ENCODE measurements at regions not wholly inside any gene's neighbourhood (a gene's known extent, or its start where the extent isn't known, plus 50 kb on each side); places are given as distances from the start of the nearest gene placed in this dataset.

GRCh38 chr9:2933165-2934095 is 89.5 kb upstream of the PUM3 start (continued):
- no peak for TF ChIP-seq CHD7 (IDR thresholded peaks at IDR 0.05; ENCODE audit: insufficient replicate concordance, low read length)
- no peak for TF ChIP-seq RNF2 (IDR thresholded peaks at IDR 0.05; ENCODE audit: borderline replicate concordance, low read depth, low read length, missing control alignments, poor library complexity, severe bottlenecking)
- TF ChIP-seq TBP (IDR thresholded peaks at IDR 0.05; ENCODE audit: low read depth, low read length), result no peak
- no peak for TF ChIP-seq SRF (IDR thresholded peaks at IDR 0.05; ENCODE audit: low read depth, low read length)
- no peak for TF ChIP-seq E2F6 (IDR thresholded peaks at IDR 0.05)
- TF ChIP-seq BRCA1 (IDR thresholded peaks at IDR 0.05; ENCODE audit: low read depth, low read length), result no peak
- TF ChIP-seq TCF12 (IDR thresholded peaks at IDR 0.05; ENCODE audit: low read depth, low read length), result no peak
- no peak for TF ChIP-seq SP1 (IDR thresholded peaks at IDR 0.05; ENCODE audit: low read depth, low read length)
- TF ChIP-seq CBX5 (IDR thresholded peaks at IDR 0.05; ENCODE audit: low read depth, low read length), result no peak
- TF ChIP-seq TEAD4 (IDR thresholded peaks at IDR 0.05; ENCODE audit: low read depth, low read length), result no peak
